Muscle of back (tissue), 3 donors: ENCODE measurements at regions not wholly inside any gene's neighbourhood (a gene's known extent, or its start where the extent isn't known, plus 50 kb on each side); places are given as distances from the start of the nearest gene placed in this dataset.
"Not testable (repeated sequence)": the region's sequence is repeated elsewhere in the genome, so short reads cannot be mapped to it uniquely, and the experiment has no call there.

Source experiments
- DNase-seq, 3 donors: peaks; one replicate each; pipeline versions ENCODE4 v3.0.0 to v3.0.0-alpha.2; 2013

- DNase-seq = no peak
Measured at GRCh38 chr2:103167599-103167998, 405.8 kb downstream of the TMEM182 start.

- no peak for DNase-seq
Measured at GRCh38 chr2:103169861-103170260, 408.0 kb downstream of the TMEM182 start.

- DNase-seq = no peak
Measured at GRCh38 chr2:103172821-103173220, 411.0 kb downstream of the TMEM182 start.

DNA sequence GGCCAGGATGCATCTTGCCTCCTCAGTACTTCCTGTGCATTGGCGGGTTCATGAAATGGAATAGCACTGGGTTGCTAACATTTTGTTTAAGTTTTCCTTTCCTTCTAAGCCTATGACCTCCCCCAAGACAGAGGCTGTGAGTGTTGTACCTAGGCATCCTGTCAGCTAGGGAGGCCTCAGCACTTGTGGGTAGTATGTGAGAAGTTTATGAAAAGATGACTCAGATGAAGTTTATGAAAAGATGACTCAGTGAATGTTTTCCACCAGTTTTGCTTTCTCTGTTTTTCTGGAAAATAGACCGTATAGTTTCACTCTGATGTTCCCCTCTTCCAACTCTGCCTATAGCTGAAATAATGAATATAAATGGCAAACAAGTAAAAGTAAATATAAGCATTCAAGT is 412.9 kb downstream of the TMEM182 start:
- no peak for DNase-seq

- no peak for DNase-seq
Measured at GRCh38 chr2:103176294-103176915, 414.6 kb downstream of the TMEM182 start.

- no peak for DNase-seq
Measured at GRCh38 chr2:103179798-103180197, 418.0 kb downstream of the TMEM182 start.

DNA sequence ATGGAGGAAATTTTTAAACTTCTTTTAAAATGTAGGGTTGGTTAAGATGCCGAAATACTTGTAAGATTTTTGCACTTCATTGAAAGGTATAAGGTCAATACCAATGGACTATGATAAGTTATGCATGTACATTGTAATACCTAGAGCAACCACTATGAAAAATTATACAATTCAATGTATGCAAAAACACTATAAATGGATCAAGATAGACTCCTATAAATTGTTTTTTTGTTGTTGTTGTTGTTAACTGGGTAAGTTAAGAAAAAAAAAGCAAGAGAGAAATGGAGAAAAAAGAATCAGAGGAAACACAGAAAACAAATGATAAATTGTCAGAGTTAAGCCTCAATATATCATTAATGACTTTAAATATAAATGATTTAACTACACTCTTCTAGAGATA is 421.2 kb downstream of the TMEM182 start:
- DNase-seq = no peak

DNA sequence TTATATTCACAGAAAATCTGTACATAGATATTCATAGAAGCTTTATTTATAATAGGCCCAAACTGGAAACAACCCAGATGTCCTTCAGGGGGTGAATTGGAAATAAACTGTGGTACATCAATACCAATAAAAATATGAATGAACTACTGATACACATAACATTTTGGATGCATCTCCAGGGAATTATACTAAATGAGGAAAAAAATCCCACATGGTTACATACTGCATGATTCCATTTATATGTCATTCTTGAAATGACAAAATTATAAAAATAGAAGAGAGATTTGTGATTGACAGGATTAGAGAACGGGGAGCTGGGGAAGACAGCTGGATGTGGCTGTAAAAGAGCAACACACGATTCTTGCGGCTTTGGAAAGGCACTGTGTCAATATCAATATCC is 435.0 kb downstream of the TMEM182 start:
- DNase-seq = no peak

DNA sequence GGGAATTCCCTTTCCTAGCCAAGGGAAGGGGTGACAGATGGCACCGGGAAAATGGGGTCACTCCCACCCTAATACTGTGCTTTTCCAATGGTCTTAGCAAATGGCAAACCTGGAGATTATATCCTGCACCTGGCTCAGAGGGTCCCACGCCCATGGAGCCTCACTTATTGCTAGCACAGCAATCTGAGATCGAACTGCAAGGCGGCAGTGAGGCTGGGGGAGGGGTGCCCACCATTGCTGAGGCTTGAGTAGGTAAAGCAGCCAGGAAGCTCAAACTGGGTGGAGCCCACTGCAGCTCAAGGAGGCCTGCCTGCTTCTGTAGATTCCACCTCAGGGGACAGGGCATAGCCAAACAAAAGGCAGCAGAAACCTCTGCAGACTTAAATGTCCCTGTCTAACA is 438.9 kb downstream of the TMEM182 start:
- DNase-seq = not testable (repeated sequence)

- no peak for DNase-seq
Measured at GRCh38 chr2:103208916-103209315, 447.1 kb downstream of the TMEM182 start.

- no peak for DNase-seq
Measured at GRCh38 chr2:103213028-103213542, 451.3 kb downstream of the TMEM182 start.

DNA sequence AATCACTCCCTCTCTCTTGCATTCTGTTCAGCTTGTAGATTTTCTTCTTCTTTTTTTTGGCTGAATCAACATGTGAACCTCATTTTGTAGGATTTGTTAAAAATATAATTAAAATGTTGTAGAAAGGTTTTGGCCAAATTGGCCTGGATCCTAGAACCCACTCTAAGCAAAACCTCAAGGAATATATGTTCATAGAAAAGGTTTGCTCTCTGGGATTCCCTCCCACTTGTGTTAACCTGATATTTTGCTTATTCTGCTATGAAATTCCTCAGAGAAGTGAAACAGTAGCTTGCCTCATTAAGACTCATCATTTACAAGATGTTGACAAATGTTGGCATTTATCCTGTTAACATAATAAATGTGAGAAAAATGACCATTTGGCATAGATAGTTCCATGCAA is 456.7 kb downstream of the TMEM182 start:
- no peak for DNase-seq

DNA sequence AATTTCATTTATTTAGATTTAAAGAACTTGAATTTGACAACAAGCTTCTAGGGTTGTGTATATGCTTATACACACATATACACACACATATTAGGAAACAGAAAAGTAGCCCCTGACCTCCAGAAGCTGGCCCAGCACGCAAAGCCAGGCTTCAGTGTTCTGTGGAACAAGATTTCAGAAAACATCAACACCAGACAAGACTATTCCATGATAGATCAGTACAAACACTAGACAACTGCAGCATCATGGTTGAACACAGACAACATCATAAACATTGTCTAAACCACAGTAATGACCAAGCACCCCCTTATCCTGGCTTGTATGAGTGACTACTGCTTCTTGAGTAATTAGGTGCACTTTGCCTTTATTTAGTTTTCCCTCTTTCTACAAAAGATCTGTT is 457.6 kb downstream of the TMEM182 start:
- no peak for DNase-seq

- DNase-seq = no peak
Measured at GRCh38 chr2:103222969-103223368, 461.1 kb downstream of the TMEM182 start.

DNA sequence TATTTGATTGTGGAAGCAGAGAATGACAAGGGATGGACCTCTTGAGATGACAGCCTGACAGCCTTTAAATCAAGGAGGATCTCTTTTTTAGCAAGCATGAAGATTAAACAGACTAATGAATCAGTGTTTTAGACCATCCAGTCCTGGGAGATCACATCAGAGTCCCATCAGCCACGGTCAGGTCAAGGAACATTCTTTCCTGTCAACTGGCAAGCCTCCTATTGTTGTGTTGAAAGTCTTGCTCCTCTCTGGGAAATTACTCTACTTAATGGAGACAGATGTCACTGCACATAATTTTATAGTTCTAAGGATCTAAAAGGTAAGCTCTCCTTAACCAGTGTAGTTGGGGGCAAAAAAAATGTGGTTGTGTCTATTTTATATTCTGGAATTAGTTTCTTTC is 469.0 kb downstream of the TMEM182 start:
- no peak for DNase-seq

DNA sequence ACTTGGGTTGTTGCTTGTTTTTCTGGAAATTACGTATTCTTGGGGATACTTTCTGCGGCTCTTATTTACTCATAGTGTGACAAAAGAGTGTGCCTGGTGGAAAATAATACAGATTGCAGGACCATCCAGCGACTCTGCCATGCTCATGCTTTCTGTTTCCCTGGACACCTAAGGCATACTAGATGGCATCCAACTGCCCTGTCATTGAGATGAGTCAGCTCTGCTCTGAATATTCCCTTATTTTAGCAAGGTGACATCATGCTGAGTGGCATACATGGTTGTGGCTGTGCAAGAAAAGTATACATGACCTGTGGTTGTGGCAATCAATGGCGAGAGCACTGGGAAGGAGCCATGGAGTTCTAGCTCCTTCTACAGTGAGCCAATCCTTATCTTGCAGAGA is 471.0 kb downstream of the TMEM182 start:
- no peak for DNase-seq

- DNase-seq = no peak
Measured at GRCh38 chr2:103233691-103234090, 471.9 kb downstream of the TMEM182 start.

DNA sequence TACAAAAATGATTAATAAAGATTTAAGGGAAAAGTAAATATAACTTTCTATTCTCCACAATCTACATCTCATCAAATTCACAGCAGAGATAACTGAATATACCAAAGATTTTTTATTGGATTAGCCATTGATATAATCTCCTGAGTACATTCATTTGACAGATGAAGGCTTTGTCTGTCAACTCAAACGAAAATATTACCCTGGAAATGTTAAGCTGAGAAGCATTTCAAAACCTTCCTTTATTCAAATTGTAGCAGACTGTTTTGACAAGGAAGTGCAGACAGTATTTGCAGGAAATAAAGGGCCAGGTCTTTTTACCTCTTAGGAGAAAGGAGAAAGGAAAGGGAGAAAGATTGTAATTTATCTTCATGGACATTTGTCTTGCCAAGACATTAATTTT is 473.5 kb downstream of the TMEM182 start:
- DNase-seq = no peak

DNA sequence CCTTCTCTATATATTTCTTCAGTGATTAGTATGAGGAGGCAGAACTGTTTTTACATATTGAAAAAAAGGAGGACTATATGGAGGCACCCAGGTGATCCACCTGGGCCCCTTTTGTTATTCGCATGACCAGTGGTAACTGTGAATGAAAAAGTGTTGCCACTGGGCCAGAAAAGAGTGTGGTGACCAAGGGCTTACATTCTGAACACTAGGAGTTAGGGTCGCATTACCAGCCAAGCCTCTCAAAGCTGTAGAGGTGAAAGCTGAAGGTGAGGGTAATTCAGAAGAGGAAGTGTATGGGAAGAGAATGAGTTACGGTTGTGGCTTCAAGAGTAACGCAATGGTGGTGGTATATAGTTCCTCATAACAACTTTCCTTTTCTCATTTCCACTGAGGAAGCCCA is 487.6 kb downstream of the TMEM182 start:
- DNase-seq = no peak

- DNase-seq = no peak
Measured at GRCh38 chr2:103252781-103253180, 490.9 kb downstream of the TMEM182 start.

GRCh38 chr2:103254611-103255010 is 492.8 kb downstream of the TMEM182 start:
- DNase-seq = no peak

DNA sequence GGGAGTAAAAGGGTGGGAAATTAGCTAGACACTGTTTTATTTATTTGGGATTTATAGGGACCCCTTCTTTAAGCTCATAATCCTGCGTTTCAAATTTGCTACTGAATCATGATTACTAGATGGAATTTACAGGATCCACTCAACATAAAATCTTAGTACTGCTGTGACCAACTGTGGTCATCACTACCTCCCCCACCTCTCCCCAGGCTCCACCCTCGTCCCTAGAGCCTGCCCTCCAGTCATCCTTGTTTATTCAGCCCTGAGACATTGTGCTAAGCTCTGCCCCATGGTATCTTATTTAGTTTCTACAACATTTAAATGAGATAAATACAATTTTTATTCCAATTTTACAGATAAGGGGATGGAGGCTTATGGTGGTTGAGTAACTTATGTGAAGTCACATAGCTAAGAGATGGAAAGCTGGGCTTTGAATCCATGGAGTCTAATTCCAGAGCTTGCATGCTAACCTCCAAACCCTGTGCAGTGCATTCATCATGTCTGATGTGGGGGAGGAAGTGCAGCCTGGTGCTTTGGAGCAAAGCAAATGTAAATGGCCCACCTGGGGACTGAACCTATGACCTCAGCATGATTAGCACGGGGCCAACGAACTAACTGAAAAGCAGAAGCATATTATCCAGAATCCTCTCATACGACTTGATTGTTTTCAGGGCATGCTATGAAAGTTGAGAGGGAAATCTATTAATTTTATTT is 502.4 kb downstream of the TMEM182 start:
- DNase-seq = no peak

- DNase-seq = no peak
Measured at GRCh38 chr2:103265521-103265920, 503.7 kb downstream of the TMEM182 start.
